WTC11 (cell line): ENCODE measurements at regions not wholly inside any gene's neighbourhood (a gene's known extent, or its start where the extent isn't known, plus 50 kb on each side); places are given as distances from the start of the nearest gene placed in this dataset.

Source experiments
- ATAC-seq: fragments of 200-7000 bp; cut with Tn5 transposase; 2 replicates; pipeline ENCODE4 v1.10.0; 2021; ENCODE audit warnings: mild to moderate bottlenecking, moderate library complexity
- CTCF ChIA-PET: fragments of 300-600 bp; sonication (Branson Sonifier 250); formaldehyde crosslinking; loops from one replicate; lab custom pipeline; 2021; ENCODE audit warnings: antibody characterized with exemption; lab: Charles Lee
- POLR2A ChIA-PET: fragments of 350-600 bp; sonication (Branson Sonifier 250); formaldehyde crosslinking; loops from one replicate; lab custom pipeline; 2021; ENCODE audit warnings: antibody characterized with exemption; lab: Charles Lee
- DNase-seq: peaks from one replicate; pipeline ENCODE4 v3.0.0; 2021; ENCODE audit warnings: low spot score
- H3K27ac Mint-ChIP-seq: 2 replicates; pipeline ENCODE4 v1.8.0; 2021; ENCODE audit warnings: mixed read lengths
- H3K27me3 Mint-ChIP-seq: 2 replicates; pipeline ENCODE4 v1.8.0; 2021; ENCODE audit warnings: low read depth, mild to moderate bottlenecking, moderate library complexity, mixed read lengths
- H3K36me3 Mint-ChIP-seq: 2 replicates; pipeline ENCODE4 v1.8.0; 2021; ENCODE audit warnings: mixed read lengths
- H3K4me1 Mint-ChIP-seq: 2 replicates; pipeline ENCODE4 v1.8.0; 2022; ENCODE audit warnings: mixed read lengths
- H3K4me3 Mint-ChIP-seq: 2 replicates; pipeline ENCODE4 v1.8.0; 2021; ENCODE audit warnings: mild to moderate bottlenecking, moderate library complexity, mixed read lengths
- H3K9me3 Mint-ChIP-seq: 2 replicates; pipeline ENCODE4 v1.8.0; 2021; ENCODE audit warnings: mixed read lengths
- AR ChIP-seq: fragments of 250-450 bp; sonication (Bioruptor Pico); IDR thresholded peaks from 2 replicates; pipeline ENCODE4 v1.9.0; 2021; ENCODE audit warnings: mild to moderate bottlenecking
- ATF1 ChIP-seq: sonication (generic); formaldehyde crosslinking; IDR thresholded peaks from 2 replicates; pipeline ENCODE4 v1.8.1; 2023; ENCODE audit warnings: mild to moderate bottlenecking, moderate library complexity, missing genetic modification reagents
- E2F1 ChIP-seq: sonication (generic); formaldehyde crosslinking; IDR thresholded peaks from 2 replicates; pipeline ENCODE4 v1.8.0; 2022; ENCODE audit warnings: mild to moderate bottlenecking, missing genetic modification reagents
- E2F4 ChIP-seq: sonication (generic); formaldehyde crosslinking; IDR thresholded peaks from 2 replicates; pipeline ENCODE4 v1.8.1; 2022; ENCODE audit warnings: low read depth, mild to moderate bottlenecking, moderate library complexity, missing genetic modification reagents, borderline replicate concordance
- ESRRA ChIP-seq: sonication (generic); formaldehyde crosslinking; IDR thresholded peaks from 2 replicates; pipeline ENCODE4 v1.8.1; 2022; ENCODE audit warnings: mild to moderate bottlenecking, missing genetic modification reagents, borderline replicate concordance
- GABPB1 ChIP-seq: sonication (generic); formaldehyde crosslinking; IDR thresholded peaks from 2 replicates; pipeline ENCODE4 v1.8.1; 2023; ENCODE audit warnings: mild to moderate bottlenecking, missing genetic modification reagents
- OVOL2 ChIP-seq: fragments of 250-450 bp; sonication (Bioruptor Pico); IDR thresholded peaks from 2 replicates; pipeline ENCODE4 v1.9.0; 2021; ENCODE audit warnings: mild to moderate bottlenecking, borderline replicate concordance
- STAT6 ChIP-seq: sonication (generic); formaldehyde crosslinking; conservative IDR thresholded peaks from 2 replicates; pipeline ENCODE4 v1.8.1; 2023; ENCODE audit warnings: mild to moderate bottlenecking, low read depth, missing genetic modification reagents, moderate library complexity
- TCF7 ChIP-seq: sonication (generic); formaldehyde crosslinking; IDR thresholded peaks from 2 replicates; pipeline ENCODE4 v1.8.0; 2022; ENCODE audit warnings: mild to moderate bottlenecking, low read depth, missing genetic modification reagents, moderate library complexity
- USF2 ChIP-seq: sonication (generic); formaldehyde crosslinking; IDR thresholded peaks from 2 replicates; pipeline ENCODE4 v1.8.1; 2023; ENCODE audit warnings: mild to moderate bottlenecking, missing genetic modification reagents, moderate library complexity
- ZBTB43 ChIP-seq: sonication (generic); formaldehyde crosslinking; IDR thresholded peaks from 2 replicates; pipeline ENCODE4 v1.8.1; 2023; ENCODE audit warnings: mild to moderate bottlenecking, missing genetic modification reagents
- ZNF396 ChIP-seq: fragments of 250-450 bp; sonication (Bioruptor Pico); IDR thresholded peaks from 2 replicates; pipeline ENCODE4 v1.8.0; 2021; ENCODE audit warnings: mild to moderate bottlenecking, moderate library complexity, borderline replicate concordance

- TF ChIP-seq ZNF396 (CRISPR knock-in tag) (no peak), E2F4 (CRISPR knock-in tag) (no peak), AR (CRISPR knock-in tag) (no peak), E2F1 (no peak)
Measured at GRCh38 chr2:4417771-4418170, 714.4 kb downstream of the DCDC2C start (continued).

GRCh38 chr2:4420032-4420431 is 716.7 kb downstream of the DCDC2C start:
- peaks cover 74% of the 10 kb centered on the region for H3K36me3 Mint-ChIP-seq
- H3K27ac Mint-ChIP-seq: no peak overlapping the region
- peaks cover 84% of the 10 kb centered on the region for H3K9me3 Mint-ChIP-seq
- peaks cover 26% of the 10 kb centered on the region for H3K27me3 Mint-ChIP-seq
- ATAC-seq: no peak
- POLR2A ChIA-PET: no interaction called here
- no peak for DNase-seq
- H3K4me1 Mint-ChIP-seq: no peaks in the 10 kb centered on the region
- no peak overlapping the region for H3K4me3 Mint-ChIP-seq
- TF ChIP-seq ZBTB43 (no peak), STAT6 (CRISPR knock-in tag) (no peak), E2F4 (CRISPR knock-in tag) (no peak), OVOL2 (no peak), GABPB1 (no peak), ESRRA (CRISPR knock-in tag) (no peak), ATF1 (CRISPR knock-in tag) (no peak)
- TF ChIP-seq, all 79 proteins: peak for 0
- CTCF ChIA-PET: no interaction called here

- H3K36me3 Mint-ChIP-seq: peaks cover 70% of the 10 kb centered on the region
Measured at GRCh38 chr2:4424153-4424552, 720.8 kb downstream of the DCDC2C start.

More at GRCh38 chr2:4424153-4424552, 720.8 kb downstream of the DCDC2C start:
- no peak for DNase-seq
- no peak overlapping the region for H3K4me3 Mint-ChIP-seq
- H3K27ac Mint-ChIP-seq: no peak overlapping the region
- H3K9me3 Mint-ChIP-seq: peaks cover 81% of the 10 kb centered on the region
- peaks cover 17% of the 10 kb centered on the region for H3K27me3 Mint-ChIP-seq
- CTCF ChIA-PET: no interaction called here
- ATAC-seq: no peak
- POLR2A ChIA-PET: no interaction called here
- H3K4me1 Mint-ChIP-seq: no peaks in the 10 kb centered on the region
- no peak for TF ChIP-seq TCF7 (CRISPR knock-in tag)
- no peak for TF ChIP-seq STAT6 (CRISPR knock-in tag)
- TF ChIP-seq USF2 (CRISPR knock-in tag): no peak
